Cardiac fibroblast (primary cell): ENCODE measurements at regions not wholly inside any gene's neighbourhood (a gene's known extent, or its start where the extent isn't known, plus 50 kb on each side); places are given as distances from the start of the nearest gene placed in this dataset.

Source experiments
- DNase-seq, 2 donors: peaks; one replicate each; pipeline versions ENCODE4 v3.0.0 to v3.0.0-alpha.2; 2010; ENCODE audit warnings: low read depth in 2 of 2
- H3K4me3 ChIP-seq, 2 donors: replicated peaks in 1 of 2; 1 replicate in 1 of 2; 2 replicates in 1 of 2; pipeline ENCODE4 v1.5.1; 2011; ENCODE audit warnings: low read depth in 2 of 2, low read length in 2 of 2, mild to moderate bottlenecking in 2 of 2, moderate library complexity in 1 of 2
- CTCF ChIP-seq: IDR thresholded peaks from one replicate; pipeline ENCODE4 v1.5.1; 2011; ENCODE audit warnings: low read depth, mild to moderate bottlenecking, low read length, inconsistent platforms

GRCh38 chr15:69903470-69904469, 193.9 kb downstream of the TLE3 start:
- H3K4me3 ChIP-seq = no peak overlapping the region
- no peak for TF ChIP-seq CTCF
- DNase-seq = peak; percentile 46 to 47

- no peak overlapping the region for H3K4me3 ChIP-seq
- TF ChIP-seq CTCF = no peak
- DNase-seq = no peak
Observed at GRCh38 chr15:69906256-69907185, 191.2 kb downstream of the TLE3 start.

GRCh38 chr15:69908060-69908459, 189.7 kb downstream of the TLE3 start:
- no peak overlapping the region for H3K4me3 ChIP-seq
- no peak for TF ChIP-seq CTCF

GRCh38 chr15:69908590-69909420, 188.9 kb downstream of the TLE3 start:
- no peak for DNase-seq
- H3K4me3 ChIP-seq = no peak overlapping the region
- no peak for TF ChIP-seq CTCF

More at GRCh38 chr15:69908060-69908459, 189.7 kb downstream of the TLE3 start:
- no peak for DNase-seq

- H3K4me3 ChIP-seq = no peak overlapping the region
- no peak for TF ChIP-seq CTCF
- peak in 1 of 2 donors; percentile 3 for DNase-seq
Observed at GRCh38 chr15:69909719-69910444, 187.8 kb downstream of the TLE3 start.
